Uterus (tissue), 3 donors: ENCODE measurements at regions not wholly inside any gene's neighbourhood (a gene's known extent, or its start where the extent isn't known, plus 50 kb on each side); places are given as distances from the start of the nearest gene placed in this dataset.
"Not testable (repeated sequence)": the region's sequence is repeated elsewhere in the genome, so short reads cannot be mapped to it uniquely, and the experiment has no call there.

ENCODE experiments used
- DNase-seq, 2 donors: peaks; one replicate each; pipeline ENCODE4 v3.0.0-alpha.2; 2019 to 2020
- H3K27ac ChIP-seq, 2 donors: fragments of 200-600 bp; sonication (generic); 1 replicate in 1 of 2; 2 replicates in 1 of 2; pipeline ENCODE4 v1.5.1; 2016 to 2018
- H3K27me3 ChIP-seq, 2 donors: fragments of 200-600 bp; sonication (generic); one replicate each; pipeline ENCODE4 v1.5.1; 2018 to 2019; ENCODE audit warnings: control low read depth in 1 of 2
- H3K36me3 ChIP-seq, 2 donors: fragments of 200-600 bp; sonication (generic); one replicate each; pipeline ENCODE4 v1.5.1; 2019; ENCODE audit warnings: control low read depth in 1 of 2
- H3K4me1 ChIP-seq, 2 donors: fragments of 200-600 bp; sonication (generic); one replicate each; pipeline ENCODE4 v1.5.1; 2018 to 2019; ENCODE audit warnings: control low read depth in 1 of 2
- H3K4me3 ChIP-seq, 2 donors: fragments of 200-600 bp; sonication (generic); 1 replicate in 1 of 2; 2 replicates in 1 of 2; pipeline ENCODE4 v1.5.1; 2018 to 2019; ENCODE audit warnings: mild to moderate bottlenecking in 1 of 2
- H3K9me3 ChIP-seq, 2 donors: fragments of 200-600 bp; sonication (generic); one replicate each; pipeline ENCODE4 v1.5.1; 2019; ENCODE audit warnings: control low read depth in 1 of 2
- CTCF ChIP-seq, 4 experiments: fragments of 200-600 bp in 2 of 4; fragments of 450-650 bp in 2 of 4; sonication (generic) in 2 of 4; IDR thresholded peaks; one replicate each; pipeline ENCODE4 v1.5.1; 2016 to 2019; ENCODE audit warnings: antibody characterized with exemption in 4 of 4, mild to moderate bottlenecking in 2 of 4, moderate library complexity in 1 of 4
- POLR2A ChIP-seq, 2 donors: fragments of 450-650 bp; IDR thresholded peaks; one replicate each; pipeline ENCODE4 v1.6.1; 2016; ENCODE audit warnings: antibody characterized with exemption in 2 of 2, mild to moderate bottlenecking in 1 of 2, moderate library complexity in 1 of 2
- intact Hi-C: fragments of 100-400 bp; cut with DNase I; formaldehyde crosslinking; loops from one replicate; pipeline ENCODE4 v1.15.1; 2023; ENCODE audit warnings: low total_unique reads
- donor health status: DM: yes; HTN: yes; CAD: no.

GRCh38 chr3:161700998-161701397 is 204.4 kb downstream of the OTOL1 start:
- no peak overlapping the region for H3K4me3 ChIP-seq
- no peak for TF ChIP-seq CTCF (IDR thresholded peaks at IDR 0.05)
- no peak for TF ChIP-seq POLR2A (IDR thresholded peaks at IDR 0.05)
- H3K4me1 ChIP-seq: no peaks in the 10 kb centered on the region
- no peak overlapping the region for H3K27ac ChIP-seq
- no peaks in the 10 kb centered on the region for H3K9me3 ChIP-seq
- no peak for DNase-seq
- intact Hi-C loops: no loop called here
- H3K36me3 ChIP-seq: no peaks in the 10 kb centered on the region
- no peaks in the 10 kb centered on the region for H3K27me3 ChIP-seq

GRCh38 chr3:161707253-161707652 is 210.6 kb downstream of the OTOL1 start:
- H3K4me1 ChIP-seq, DNase-seq, intact Hi-C loops: not testable (repeated sequence)

GRCh38 chr3:161713731-161714130 is 217.1 kb downstream of the OTOL1 start:
- no peaks in the 10 kb centered on the region for H3K4me1 ChIP-seq
- intact Hi-C loops: no loop called here
- no peak for TF ChIP-seq CTCF (IDR thresholded peaks at IDR 0.05)
- TF ChIP-seq POLR2A (IDR thresholded peaks at IDR 0.05): no peak
- DNase-seq: no peak
- H3K4me3 ChIP-seq: no peak overlapping the region
- H3K27ac ChIP-seq: no peak overlapping the region
- no peaks in the 10 kb centered on the region for H3K27me3 ChIP-seq
- H3K36me3 ChIP-seq: no peaks in the 10 kb centered on the region
- no peaks in the 10 kb centered on the region for H3K9me3 ChIP-seq

More at GRCh38 chr3:161707253-161707652, 210.6 kb downstream of the OTOL1 start:
- not testable (repeated sequence) for H3K4me3 ChIP-seq, H3K9me3 ChIP-seq, H3K36me3 ChIP-seq, H3K27ac ChIP-seq, H3K27me3 ChIP-seq

GRCh38 chr3:161731968-161732367 is 235.4 kb downstream of the OTOL1 start:
- Histone ChIP-seq H3K4me3 (no peak overlapping the region), H3K36me3 (no peaks in the 10 kb centered on the region), H3K27ac (no peak overlapping the region), H3K9me3 (no peaks in the 10 kb centered on the region), H3K27me3 (no peaks in the 10 kb centered on the region), H3K4me1 (no peaks in the 10 kb centered on the region)
- intact Hi-C loops: no loop called here
- TF ChIP-seq CTCF (IDR thresholded peaks at IDR 0.05): no peak
- no peak for TF ChIP-seq POLR2A (IDR thresholded peaks at IDR 0.05)
- DNase-seq: no peak

GRCh38 chr3:161737171-161737570 is 240.6 kb downstream of the OTOL1 start:
- Histone ChIP-seq H3K27me3 (no peaks in the 10 kb centered on the region), H3K9me3 (no peaks in the 10 kb centered on the region), H3K27ac (no peak overlapping the region), H3K4me3 (no peak overlapping the region), H3K36me3 (no peaks in the 10 kb centered on the region), H3K4me1 (no peaks in the 10 kb centered on the region)
- no peak for TF ChIP-seq POLR2A (IDR thresholded peaks at IDR 0.05)
- TF ChIP-seq CTCF (IDR thresholded peaks at IDR 0.05): no peak
- intact Hi-C loops: no loop called here
- DNase-seq: no peak

GRCh38 chr3:161740421-161740820 is 243.8 kb downstream of the OTOL1 start:
- no peak for DNase-seq
- intact Hi-C loops: no loop called here
- no peaks in the 10 kb centered on the region for H3K36me3 ChIP-seq
- H3K4me1 ChIP-seq: no peaks in the 10 kb centered on the region
- H3K27ac ChIP-seq: no peak overlapping the region
- TF ChIP-seq CTCF (IDR thresholded peaks at IDR 0.05) (no peak), POLR2A (IDR thresholded peaks at IDR 0.05) (no peak)
- no peaks in the 10 kb centered on the region for H3K27me3 ChIP-seq
- no peak overlapping the region for H3K4me3 ChIP-seq
- no peaks in the 10 kb centered on the region for H3K9me3 ChIP-seq
